ENCODE measurements at regions not wholly inside any gene's neighbourhood (a gene's known extent, or its start where the extent isn't known, plus 50 kb on each side); places are given as distances from the start of the nearest gene placed in this dataset.

DNA sequence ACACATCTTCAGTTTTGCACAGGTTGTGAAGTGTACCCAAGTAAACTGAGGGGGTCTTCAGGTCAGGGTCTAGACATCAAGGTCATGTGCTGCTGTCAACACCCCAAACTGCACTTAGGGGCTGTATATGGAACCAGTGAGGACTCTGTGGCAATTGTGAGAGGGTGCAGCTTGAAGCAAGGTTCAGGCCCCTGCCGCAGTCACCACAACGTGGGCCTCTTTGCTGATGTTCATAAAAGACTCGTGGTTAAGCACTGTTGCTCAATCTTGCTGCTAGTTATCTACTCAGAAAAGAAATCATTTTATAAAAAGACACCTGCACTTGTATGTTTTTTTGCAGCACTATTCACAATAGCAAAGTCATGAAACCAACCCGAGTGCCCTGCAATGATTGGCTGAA is 907.4 kb downstream of the UQCRFS1 start:
- TF ChIP-seq ZNF274 (IDR thresholded peaks at IDR 0.05; ENCODE audit: low read depth, low read length) = no peak
- no peak for TF ChIP-seq SUZ12 (IDR thresholded peaks at IDR 0.05; ENCODE audit: extremely low read depth, insufficient read depth, insufficient read length)
- TF ChIP-seq YY1 (IDR thresholded peaks at IDR 0.05; ENCODE audit: insufficient read depth, insufficient read length) = no peak

Data from NT2/D1 (cell line).